H9 (cell line): ENCODE measurements at regions not wholly inside any gene's neighbourhood (a gene's known extent, or its start where the extent isn't known, plus 50 kb on each side); places are given as distances from the start of the nearest gene placed in this dataset.
"Not testable (repeated sequence)": the region's sequence is repeated elsewhere in the genome, so short reads cannot be mapped to it uniquely, and the experiment has no call there.

Experiments used
- DNase-seq: peaks from one replicate; pipeline ENCODE4 v3.0.0-alpha.2; 2017
- H2AFZ ChIP-seq: one replicate; pipeline ENCODE4 v1.6.1; 2013; ENCODE audit warnings: mild to moderate bottlenecking, low read length, control low read depth, moderate library complexity
- H2AK5ac ChIP-seq: 2 replicates; pipeline ENCODE4 v1.6.1; 2013; ENCODE audit warnings: low read length, control low read depth, mixed read lengths; ENCODE audit not compliant: insufficient read length
- H2BK120ac ChIP-seq: one replicate; pipeline ENCODE4 v1.6.1; 2013; ENCODE audit warnings: low read depth, mild to moderate bottlenecking, low read length, control low read depth, inconsistent platforms; ENCODE audit not compliant: poor library complexity, severe bottlenecking
- H2BK12ac ChIP-seq: 2 replicates; pipeline ENCODE4 v1.6.1; 2013; ENCODE audit warnings: low read length, control low read depth, mixed read lengths, low read depth; ENCODE audit not compliant: insufficient read length
- H2BK15ac ChIP-seq: 2 replicates; pipeline ENCODE4 v1.6.1; 2013; ENCODE audit warnings: low read depth, low read length, control low read depth
- H2BK20ac ChIP-seq: one replicate; pipeline ENCODE4 v1.6.1; 2013; ENCODE audit warnings: low read depth, mild to moderate bottlenecking, low read length, control low read depth, inconsistent platforms; ENCODE audit not compliant: poor library complexity, severe bottlenecking
- H2BK5ac ChIP-seq: 2 replicates; pipeline ENCODE4 v1.6.1; 2013; ENCODE audit warnings: low read length, control low read depth, mixed read lengths; ENCODE audit not compliant: insufficient read length
- H3K14ac ChIP-seq: 2 replicates; pipeline ENCODE4 v1.6.1; 2013; ENCODE audit warnings: low read length, control low read depth; ENCODE audit not compliant: insufficient read depth
- H3K18ac ChIP-seq: 2 replicates; pipeline ENCODE4 v1.6.1; 2013; ENCODE audit warnings: low read depth, mild to moderate bottlenecking, mixed read lengths, low read length, control low read depth; ENCODE audit not compliant: insufficient read length
- H3K23ac ChIP-seq: 2 replicates; pipeline ENCODE4 v1.6.1; 2013; ENCODE audit warnings: low read length, control low read depth, mixed read lengths, low read depth; ENCODE audit not compliant: insufficient read length
- H3K23me2 ChIP-seq: 2 replicates; pipeline ENCODE4 v1.6.1; 2013; ENCODE audit warnings: low read depth, mild to moderate bottlenecking, mixed read lengths, low read length, control low read depth; ENCODE audit not compliant: insufficient read length, poor library complexity, severe bottlenecking
- H3K27ac ChIP-seq: 2 replicates; pipeline ENCODE4 v1.5.1; 2013; ENCODE audit warnings: low read length, control low read depth, mixed read lengths, low read depth; ENCODE audit not compliant: insufficient read length
- H3K27me3 ChIP-seq: 2 replicates; pipeline ENCODE4 v1.6.1; 2013; ENCODE audit warnings: low read length, control low read depth, inconsistent platforms; ENCODE audit not compliant: insufficient read depth
- H3K4ac ChIP-seq: 2 replicates; pipeline ENCODE4 v1.6.1; 2013; ENCODE audit warnings: low read depth, mild to moderate bottlenecking, control low read depth, inconsistent platforms, low read length, moderate library complexity
- H3K4me1 ChIP-seq: 2 replicates; pipeline ENCODE4 v1.6.1; 2013; ENCODE audit warnings: low read length, control low read depth, inconsistent platforms; ENCODE audit not compliant: insufficient read depth
- H3K4me2 ChIP-seq: 2 replicates; pipeline ENCODE4 v1.6.1; 2013; ENCODE audit warnings: low read length, control low read depth, mixed read lengths; ENCODE audit not compliant: insufficient read length, insufficient read depth
- H3K56ac ChIP-seq: 2 replicates; pipeline ENCODE4 v1.6.1; 2013; ENCODE audit warnings: low read depth, mild to moderate bottlenecking, mixed read lengths, low read length, control low read depth; ENCODE audit not compliant: insufficient read length
- H3K79me1 ChIP-seq: 2 replicates; pipeline ENCODE4 v1.6.1; 2013; ENCODE audit warnings: low read depth, mild to moderate bottlenecking, moderate library complexity, low read length, control low read depth, inconsistent platforms; ENCODE audit not compliant: insufficient read depth, poor library complexity, severe bottlenecking
- H3K79me2 ChIP-seq: 2 replicates; pipeline ENCODE4 v1.6.1; 2013; ENCODE audit warnings: low read length, control low read depth, inconsistent platforms; ENCODE audit not compliant: insufficient read depth
- H3K9ac ChIP-seq: 2 replicates; pipeline ENCODE4 v1.6.1; 2013; ENCODE audit warnings: low read length, control low read depth, mixed read lengths; ENCODE audit not compliant: insufficient read length; ENCODE audit errors: extremely low read depth
- H3K9me3 ChIP-seq: one replicate; pipeline ENCODE4 v1.6.1; 2013; ENCODE audit warnings: low read depth, low read length, inconsistent platforms; ENCODE audit not compliant: control insufficient read depth
- H3T11ph ChIP-seq: one replicate; pipeline ENCODE4 v1.6.1; 2013; ENCODE audit warnings: mild to moderate bottlenecking, low read length, control low read depth, inconsistent platforms
- H4K20me1 ChIP-seq: one replicate; pipeline ENCODE4 v1.6.1; 2013; ENCODE audit not compliant: control insufficient read depth, insufficient read length, insufficient read depth
- H4K5ac ChIP-seq: 2 replicates; pipeline ENCODE4 v1.6.1; 2013; ENCODE audit warnings: low read depth, mild to moderate bottlenecking, mixed read lengths, low read length, control low read depth; ENCODE audit not compliant: insufficient read length
- H4K8ac ChIP-seq: replicated peaks from 2 replicates; pipeline ENCODE4 v1.6.1; 2013; ENCODE audit warnings: low read length, control low read depth, mixed read lengths, low read depth; ENCODE audit not compliant: insufficient read length
- H4K91ac ChIP-seq: 2 replicates; pipeline ENCODE4 v1.6.1; 2013; ENCODE audit warnings: low read depth, mild to moderate bottlenecking, moderate library complexity, mixed read lengths, low read length, control low read depth; ENCODE audit not compliant: insufficient read length
- H3K27ac Mint-ChIP-seq, 3 experiments: 2 replicates in 2 of 3; 3 replicates in 1 of 3; pipeline ENCODE4 v1.8.0; 2020 to 2021; ENCODE audit warnings: mixed read lengths in 3 of 3, mild to moderate bottlenecking in 1 of 3, moderate library complexity in 1 of 3
- H3K27me3 Mint-ChIP-seq: 2 replicates; pipeline ENCODE4 v1.8.0; 2021; ENCODE audit warnings: low read depth, mild to moderate bottlenecking, moderate library complexity, mixed read lengths
- H3K36me3 Mint-ChIP-seq, 3 experiments: 2 replicates in 2 of 3; 3 replicates in 1 of 3; pipeline ENCODE4 v1.8.0; 2020 to 2021; ENCODE audit warnings: low read depth in 3 of 3, mixed read lengths in 3 of 3; ENCODE audit not compliant: insufficient read depth in 1 of 3
- H3K4me1 Mint-ChIP-seq, 2 experiments: 2 replicates each; pipeline ENCODE4 v1.8.0; 2020; ENCODE audit warnings: mixed read lengths in 2 of 2
- H3K4me3 Mint-ChIP-seq, 2 experiments: 2 replicates in 1 of 2; 3 replicates in 1 of 2; pipeline ENCODE4 v1.8.0; 2020 to 2021; ENCODE audit warnings: mild to moderate bottlenecking in 2 of 2, mixed read lengths in 2 of 2, moderate library complexity in 1 of 2
- H3K9me3 Mint-ChIP-seq, 2 experiments: 2 replicates in 1 of 2; 3 replicates in 1 of 2; pipeline ENCODE4 v1.8.0; 2020; ENCODE audit warnings: mild to moderate bottlenecking in 2 of 2, mixed read lengths in 2 of 2, moderate library complexity in 1 of 2
- WGBS: extraction: QIAGEN DNeasy Blood & Tissue Kit; methylation state at CpG from one replicate; pipeline ENCODE4 v1.1.7; 2013; ENCODE audit warnings: missing lambda C conversion rate, low lambda C conversion rate, mixed read lengths; ENCODE audit not compliant: insufficient read length; ENCODE audit errors: extremely low coverage; 5-methylcytosine and 5-hydroxymethylcytosine counted together
- TF ChIP-seq, protein P1 (sequence below): fragments of 200-600 bp; sonication (generic); conservative IDR thresholded peaks from 3 replicates; pipeline ENCODE4 v1.8.0; 2021; ENCODE audit warnings: antibody characterized with exemption, mild to moderate bottlenecking

- Histone ChIP-seq H4K5ac (no peak overlapping the region), H2BK15ac (no peak overlapping the region), H3K4me1 (peaks cover 13% of the 10 kb centered on the region), H2BK5ac (no peak overlapping the region), H3K23me2 (no peaks in the 10 kb centered on the region), H2AK5ac (no peak overlapping the region), H3K79me2 (no peaks in the 10 kb centered on the region), H3K27ac (no peak overlapping the region), H3K4ac (no peak overlapping the region), H3K9ac (no peak overlapping the region), H3K9me3 (no peaks in the 10 kb centered on the region), H3K27me3 (no peaks in the 10 kb centered on the region), H2AFZ (no peak overlapping the region), H4K8ac (no peak overlapping the region), H4K20me1 (no peaks in the 10 kb centered on the region), H3K14ac (no peak overlapping the region), H4K91ac (no peak overlapping the region), H2BK20ac (no peak overlapping the region), H3K56ac (no peak overlapping the region), H2BK120ac (no peak overlapping the region), H3K4me2 (no peak overlapping the region), H2BK12ac (no peak overlapping the region), H3K18ac (no peak overlapping the region), H3K23ac (no peak overlapping the region), H3T11ph (no peak overlapping the region), H3K79me1 (no peaks in the 10 kb centered on the region)
- peaks cover 31 to 36% of the 10 kb centered on the region in 2 experiments for H3K4me1 Mint-ChIP-seq
- H3K36me3 Mint-ChIP-seq, result no peaks in the 10 kb centered on the region; a peak in 2 of 7 replicates
- no peaks in the 10 kb centered on the region for H3K27me3 Mint-ChIP-seq
- H3K27ac Mint-ChIP-seq, result no peak overlapping the region; a peak in 1 of 7 replicates
- DNase-seq, result no peak
- peaks cover 0 to 4% of the 10 kb centered on the region in 2 experiments; a peak in 3 of 5 replicates for H3K9me3 Mint-ChIP-seq
- TF ChIP-seq, protein P1, sequence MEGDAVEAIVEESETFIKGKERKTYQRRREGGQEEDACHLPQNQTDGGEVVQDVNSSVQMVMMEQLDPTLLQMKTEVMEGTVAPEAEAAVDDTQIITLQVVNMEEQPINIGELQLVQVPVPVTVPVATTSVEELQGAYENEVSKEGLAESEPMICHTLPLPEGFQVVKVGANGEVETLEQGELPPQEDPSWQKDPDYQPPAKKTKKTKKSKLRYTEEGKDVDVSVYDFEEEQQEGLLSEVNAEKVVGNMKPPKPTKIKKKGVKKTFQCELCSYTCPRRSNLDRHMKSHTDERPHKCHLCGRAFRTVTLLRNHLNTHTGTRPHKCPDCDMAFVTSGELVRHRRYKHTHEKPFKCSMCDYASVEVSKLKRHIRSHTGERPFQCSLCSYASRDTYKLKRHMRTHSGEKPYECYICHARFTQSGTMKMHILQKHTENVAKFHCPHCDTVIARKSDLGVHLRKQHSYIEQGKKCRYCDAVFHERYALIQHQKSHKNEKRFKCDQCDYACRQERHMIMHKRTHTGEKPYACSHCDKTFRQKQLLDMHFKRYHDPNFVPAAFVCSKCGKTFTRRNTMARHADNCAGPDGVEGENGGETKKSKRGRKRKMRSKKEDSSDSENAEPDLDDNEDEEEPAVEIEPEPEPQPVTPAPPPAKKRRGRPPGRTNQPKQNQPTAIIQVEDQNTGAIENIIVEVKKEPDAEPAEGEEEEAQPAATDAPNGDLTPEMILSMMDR, result no peak
- no CpG with 5 or more reads among the region's 4 CpGs for WGBS
- H3K4me3 Mint-ChIP-seq, result no peak overlapping the region
These were observed 55.1 kb upstream of the SAMD5 start for GRCh38 chr6:147453361-147453760.

- WGBS, result no CpG with 5 or more reads among the region's 2 CpGs
- not testable (repeated sequence) for H3K27ac ChIP-seq, H4K5ac ChIP-seq, H2BK120ac ChIP-seq, H2BK12ac ChIP-seq, H3K27me3 Mint-ChIP-seq, H3K36me3 Mint-ChIP-seq, H2BK15ac ChIP-seq, H2AFZ ChIP-seq, H3K27ac Mint-ChIP-seq, H3K56ac ChIP-seq, H3K4me2 ChIP-seq, H3K4me1 ChIP-seq, H3K9ac ChIP-seq, H3K4me3 Mint-ChIP-seq, H3K14ac ChIP-seq, H3K18ac ChIP-seq, H3K9me3 Mint-ChIP-seq, H3K9me3 ChIP-seq, H4K20me1 ChIP-seq, H2BK20ac ChIP-seq, H2AK5ac ChIP-seq, DNase-seq, H3K4ac ChIP-seq, H3T11ph ChIP-seq, H4K8ac ChIP-seq, H3K27me3 ChIP-seq, H3K23me2 ChIP-seq, H4K91ac ChIP-seq, H2BK5ac ChIP-seq, H3K23ac ChIP-seq, H3K79me1 ChIP-seq, H3K79me2 ChIP-seq
- peaks cover 23 to 27% of the 10 kb centered on the region in 2 experiments for H3K4me1 Mint-ChIP-seq
These were observed 53.6 kb upstream of the SAMD5 start for GRCh38 chr6:147454862-147455261.
